GM12878 (cell line): ENCODE measurements at regions not wholly inside any gene's neighbourhood (a gene's known extent, or its start where the extent isn't known, plus 50 kb on each side); places are given as distances from the start of the nearest gene placed in this dataset.

ENCODE experiments used
- ATAC-seq: fragments of 200-7000 bp; cut with Tn5 transposase; 3 replicates; pipeline ENCODE4 v1.9.1; 2020; ENCODE audit warnings: mild to moderate bottlenecking, moderate library complexity
- BruUV-seq: library from RNA; stranded (reverse); fragments of 400-500 nt; replicated peaks from 2 replicates; lab custom pipeline; 2021; lab: Mats Ljungman, UMichigan
- CTCF ChIA-PET: fragments of 300-600 bp; sonication (Branson Sonifier 250); formaldehyde crosslinking; extraction: SDS; loops from one replicate; lab custom pipeline; 2021; ENCODE audit warnings: inconsistent platforms; lab: Yijun Ruan, JAX
- POLR2A ChIA-PET: fragments of 350-600 bp; formaldehyde crosslinking; extraction: SDS; loops from one replicate; lab custom pipeline; 2021; ENCODE audit warnings: inconsistent platforms; lab: Charles Lee
- RAD21 ChIA-PET: fragments of 300-600 bp; sonication (Branson Sonifier 250); formaldehyde crosslinking; loops from one replicate; lab custom pipeline; 2023; ENCODE audit warnings: antibody characterized with exemption; ENCODE audit not compliant: unreplicated experiment; lab: Charles Lee
- SMC1A ChIA-PET: fragments of 300-600 bp; sonication (Branson Sonifier 250); formaldehyde crosslinking; loops from one replicate; lab custom pipeline; 2023; ENCODE audit not compliant: unreplicated experiment, uncharacterized antibody; lab: Charles Lee
- DNase-seq: peaks from one replicate; pipeline ENCODE4 v3.0.0-alpha.2; 2011; ENCODE audit warnings: low read depth, low spot score
- FAIRE-seq: peaks from 3 replicates; lab custom pipeline; 2011; peaks lifted over from hg19 to GRCh38; lab: Jason Lieb, UNC
- H2AFZ ChIP-seq: 2 replicates; pipeline ENCODE4 v1.6.0; 2011; ENCODE audit warnings: low read depth, low read length, control low read depth; ENCODE audit not compliant: control insufficient read depth
- H3K27ac ChIP-seq: 2 replicates; pipeline ENCODE4 v1.5.1; 2011; ENCODE audit warnings: control low read depth; ENCODE audit not compliant: control insufficient read depth, insufficient read depth
- H3K27me3 ChIP-seq, 2 experiments: replicated peaks in 1 of 2; 2 replicates each; pipeline versions ENCODE4 v1.6.0 to v1.6.1; 2011; ENCODE audit warnings: low read length in 1 of 2; ENCODE audit not compliant: control insufficient read depth in 2 of 2, insufficient read depth in 2 of 2
- H3K36me3 ChIP-seq, 2 experiments: 2 replicates each; pipeline ENCODE4 v1.5.1; 2011; ENCODE audit warnings: low read length in 1 of 2; ENCODE audit not compliant: control insufficient read depth in 2 of 2, insufficient read depth in 2 of 2
- H3K4me1 ChIP-seq: 2 replicates; pipeline ENCODE4 v1.6.1; 2011; ENCODE audit warnings: mild to moderate bottlenecking, low read length, moderate library complexity, mixed read lengths; ENCODE audit not compliant: control insufficient read depth, insufficient read depth
- H3K4me2 ChIP-seq: 2 replicates; pipeline ENCODE4 v1.6.0; 2011; ENCODE audit warnings: control low read depth; ENCODE audit not compliant: control insufficient read depth, insufficient read depth
- H3K4me3 ChIP-seq: fragments of 200-600 bp; sonication (generic); 2 replicates; pipeline ENCODE4 v1.5.1; 2016
- H3K79me2 ChIP-seq: 2 replicates; pipeline ENCODE4 v1.6.0; 2011; ENCODE audit warnings: low read length; ENCODE audit not compliant: control insufficient read depth, insufficient read depth
- H3K9ac ChIP-seq: 2 replicates; pipeline ENCODE4 v1.8.0; 2011; ENCODE audit warnings: low read length, control low read depth, mixed read lengths; ENCODE audit not compliant: control insufficient read depth, insufficient read depth
- H3K9me3 ChIP-seq: replicated peaks from 3 replicates; pipeline ENCODE4 v1.5.1; 2011; ENCODE audit warnings: mild to moderate bottlenecking, low read length; ENCODE audit not compliant: control insufficient read depth, insufficient read depth
- H4K20me1 ChIP-seq: 2 replicates; pipeline ENCODE4 v1.6.0; 2011; ENCODE audit not compliant: control insufficient read depth, insufficient read depth
- CHD4 ChIP-seq: fragments of 200-600 bp; sonication (generic); IDR thresholded peaks from 2 replicates; pipeline ENCODE4 v1.6.1; 2016; ENCODE audit warnings: mild to moderate bottlenecking
- E2F4 ChIP-seq: IDR thresholded peaks from 2 replicates; pipeline ENCODE4 v1.6.1; 2012; ENCODE audit warnings: low read depth, low read length, improper control_type of control experiment
- EP300 ChIP-seq, 2 experiments: fragments of 150-350 bp in 1 of 2; IDR thresholded peaks; 2 replicates each; pipeline ENCODE4 v1.6.1; 2011 to 2012; ENCODE audit warnings: low read depth in 2 of 2, low read length in 2 of 2, borderline replicate concordance in 1 of 2, improper control_type of control experiment in 1 of 2, inconsistent platforms in 1 of 2; ENCODE audit not compliant: control insufficient read depth in 1 of 2
- FOXM1 ChIP-seq: IDR thresholded peaks from 2 replicates; pipeline ENCODE4 v1.6.1; 2012; ENCODE audit warnings: low read depth, mild to moderate bottlenecking, inconsistent platforms, low read length, moderate library complexity
- MTA3 ChIP-seq: IDR thresholded peaks from 2 replicates; pipeline ENCODE4 v1.6.1; 2012; ENCODE audit warnings: low read length, inconsistent platforms, borderline replicate concordance
- POLR2A ChIP-seq: IDR thresholded peaks from 2 replicates; pipeline ENCODE4 v1.6.1; 2011; ENCODE audit warnings: low read depth, mild to moderate bottlenecking, low read length
- POU2F2 ChIP-seq: IDR thresholded peaks from 3 replicates; pipeline ENCODE4 v1.6.1; 2011; ENCODE audit warnings: low read depth, mild to moderate bottlenecking, low read length, borderline replicate concordance
- SMC3 ChIP-seq: IDR thresholded peaks from 2 replicates; pipeline ENCODE4 v1.6.1; 2011; ENCODE audit warnings: low read length, improper control_type of control experiment, borderline replicate concordance
- SUZ12 ChIP-seq: fragments of 200-600 bp; sonication (generic); IDR thresholded peaks from one replicate; pipeline ENCODE4 v1.6.1; 2018; ENCODE audit warnings: antibody characterized with exemption, mild to moderate bottlenecking; ENCODE audit not compliant: unreplicated experiment
- YY1 ChIP-seq: IDR thresholded peaks from 2 replicates; pipeline ENCODE4 v1.6.1; 2011; ENCODE audit warnings: low read depth, mild to moderate bottlenecking, low read length
- ZNF24 ChIP-seq: fragments of 450-650 bp; IDR thresholded peaks from 2 replicates; pipeline ENCODE4 v1.6.1; 2017; ENCODE audit warnings: antibody characterized with exemption, mild to moderate bottlenecking
- ZSCAN29 ChIP-seq: fragments of 450-650 bp; IDR thresholded peaks from 2 replicates; pipeline ENCODE4 v1.6.1; 2017; ENCODE audit warnings: mild to moderate bottlenecking, moderate library complexity
- WGBS: methylation state at CpG from one replicate; pipeline ENCODE4 v1.1.6; 2016; ENCODE audit warnings: low lambda C conversion rate; ENCODE audit not compliant: insufficient replicate concordance, insufficient coverage; ENCODE audit errors: missing lambda C conversion rate; 5-methylcytosine and 5-hydroxymethylcytosine counted together
- in situ Hi-C: fragments of 300-500 bp; cut with MboI; formaldehyde crosslinking; loops from 9 replicates; pipeline ENCODE4 v1.14.3; 2018; ENCODE audit warnings: mixed read lengths
- intact Hi-C: fragments of 100-400 bp; cut with micrococcal nuclease; formaldehyde crosslinking; loops from one replicate; pipeline ENCODE4 v1.14.2; 2022; ENCODE audit not compliant: unreplicated experiment
- TF ChIP-seq, protein P1 (sequence below): fragments of 450-650 bp; IDR thresholded peaks from 2 replicates; pipeline ENCODE4 v1.6.1; 2017; ENCODE audit warnings: low read depth, mild to moderate bottlenecking, moderate library complexity
- TF ChIP-seq, protein P2 (sequence below): IDR thresholded peaks from 2 replicates; pipeline ENCODE4 v1.6.1; 2011; ENCODE audit warnings: low read depth, mild to moderate bottlenecking, low read length, moderate library complexity, borderline replicate concordance; ENCODE audit errors: extremely low read depth

GRCh38 chr3:154568064-154568463 lies 138.1 kb upstream of the GPR149 start:
- no TSS peak for BruUV-seq
- 0% methylated on average over 3 of the region's 3 CpGs for WGBS

More at GRCh38 chr3:154568064-154568463, 138.1 kb upstream of the GPR149 start:
- CTCF ChIA-PET = no interaction called here
- no peak for ATAC-seq
- H3K9ac ChIP-seq = no peak overlapping the region
- no peaks in the 10 kb centered on the region for H4K20me1 ChIP-seq
- H3K79me2 ChIP-seq = no peaks in the 10 kb centered on the region
- no peak overlapping the region for H3K4me2 ChIP-seq
- no peaks in the 10 kb centered on the region for H3K27me3 ChIP-seq
- RAD21 ChIA-PET = no interaction called here
- FAIRE-seq = no peak
- no peak overlapping the region for H2AFZ ChIP-seq
- POLR2A ChIA-PET = no interaction called here
- intact Hi-C loops (no loop called here), in situ Hi-C loops (no loop called here)
- H3K4me3 ChIP-seq = no peak overlapping the region
- SMC1A ChIA-PET = no interaction called here
- DNase-seq = no peak
- no peak for TF ChIP-seq EP300 (IDR thresholded peaks at IDR 0.05; ENCODE audit: borderline replicate concordance in 1 of 2, control insufficient read depth in 1 of 2, low read depth in 2 of 2, low read length in 2 of 2)
- TF ChIP-seq POU2F2 = no peak
- TF ChIP-seq SMC3 = no peak
- no peak for TF ChIP-seq E2F4
- TF ChIP-seq POLR2A = no peak
- no peak for TF ChIP-seq CHD4
- no peak for TF ChIP-seq FOXM1
- no peak for TF ChIP-seq MTA3
- TF ChIP-seq ZSCAN29 = no peak
- TF ChIP-seq SUZ12 = no peak
- TF ChIP-seq, protein P1, sequence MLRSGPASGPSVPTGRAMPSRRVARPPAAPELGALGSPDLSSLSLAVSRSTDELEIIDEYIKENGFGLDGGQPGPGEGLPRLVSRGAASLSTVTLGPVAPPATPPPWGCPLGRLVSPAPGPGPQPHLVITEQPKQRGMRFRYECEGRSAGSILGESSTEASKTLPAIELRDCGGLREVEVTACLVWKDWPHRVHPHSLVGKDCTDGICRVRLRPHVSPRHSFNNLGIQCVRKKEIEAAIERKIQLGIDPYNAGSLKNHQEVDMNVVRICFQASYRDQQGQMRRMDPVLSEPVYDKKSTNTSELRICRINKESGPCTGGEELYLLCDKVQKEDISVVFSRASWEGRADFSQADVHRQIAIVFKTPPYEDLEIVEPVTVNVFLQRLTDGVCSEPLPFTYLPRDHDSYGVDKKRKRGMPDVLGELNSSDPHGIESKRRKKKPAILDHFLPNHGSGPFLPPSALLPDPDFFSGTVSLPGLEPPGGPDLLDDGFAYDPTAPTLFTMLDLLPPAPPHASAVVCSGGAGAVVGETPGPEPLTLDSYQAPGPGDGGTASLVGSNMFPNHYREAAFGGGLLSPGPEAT = no peak
- no peak for TF ChIP-seq ZNF24
- TF ChIP-seq, protein P2, sequence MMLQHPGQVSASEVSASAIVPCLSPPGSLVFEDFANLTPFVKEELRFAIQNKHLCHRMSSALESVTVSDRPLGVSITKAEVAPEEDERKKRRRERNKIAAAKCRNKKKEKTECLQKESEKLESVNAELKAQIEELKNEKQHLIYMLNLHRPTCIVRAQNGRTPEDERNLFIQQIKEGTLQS = no peak
- no peak for TF ChIP-seq YY1
- H3K4me1 ChIP-seq = no peaks in the 10 kb centered on the region
- H3K36me3 ChIP-seq = no peaks in the 10 kb centered on the region
- no peaks in the 10 kb centered on the region for H3K9me3 ChIP-seq
- H3K27ac ChIP-seq = no peak overlapping the region
